ENCODE measurements at regions not wholly inside any gene's neighbourhood (a gene's known extent, or its start where the extent isn't known, plus 50 kb on each side); places are given as distances from the start of the nearest gene placed in this dataset.
"Not testable (repeated sequence)": the region's sequence is repeated elsewhere in the genome, so short reads cannot be mapped to it uniquely, and the experiment has no call there.

GRCh38 chr6:141815039-141815438 is 317.7 kb upstream of the GJE1 start:
- intact Hi-C loops (cut with DNase I): not testable (repeated sequence)

GRCh38 chr6:141809901-141810300 is 322.8 kb upstream of the GJE1 start:
- intact Hi-C loops (cut with DNase I): no loop called here
- DNase-seq (ENCODE audit: low spot score): no peak

More at GRCh38 chr6:141815039-141815438, 317.7 kb upstream of the GJE1 start:
- not testable (repeated sequence) for DNase-seq (ENCODE audit: low spot score)

- intact Hi-C loops (cut with DNase I): no loop called here
- DNase-seq (ENCODE audit: low spot score): no peak
Measured at GRCh38 chr6:141808662-141809061, 324.1 kb upstream of the GJE1 start.

- DNase-seq (ENCODE audit: low spot score); intact Hi-C loops (cut with DNase I): not testable (repeated sequence)
Measured at GRCh38 chr6:141800973-141801372, 331.8 kb upstream of the GJE1 start.

- intact Hi-C loops (cut with DNase I): no loop called here
- DNase-seq (ENCODE audit: low spot score): no peak
Measured at GRCh38 chr6:141790921-141791320, 341.8 kb upstream of the GJE1 start.

GRCh38 chr6:141788096-141788495 is 344.6 kb upstream of the GJE1 start:
- no peak for DNase-seq (ENCODE audit: low spot score)
- intact Hi-C loops (cut with DNase I): no loop called here

GRCh38 chr6:141783585-141783984 is 349.1 kb upstream of the GJE1 start:
- intact Hi-C loops (cut with DNase I): no loop called here

GRCh38 chr6:141780296-141780695 is 352.4 kb upstream of the GJE1 start:
- no peak for DNase-seq (ENCODE audit: low spot score)
- intact Hi-C loops (cut with DNase I): no loop called here

More at GRCh38 chr6:141783585-141783984, 349.1 kb upstream of the GJE1 start:
- no peak for DNase-seq (ENCODE audit: low spot score)

- intact Hi-C loops (cut with DNase I): no loop called here
- DNase-seq (ENCODE audit: low spot score): no peak
Measured at GRCh38 chr6:141764388-141764787, 368.3 kb upstream of the GJE1 start.

- intact Hi-C loops (cut with DNase I): no loop called here
- no peak for DNase-seq (ENCODE audit: low spot score)
Measured at GRCh38 chr6:141758430-141758829, 374.3 kb upstream of the GJE1 start.

- DNase-seq (ENCODE audit: low spot score): no peak
- intact Hi-C loops (cut with DNase I): no loop called here
Measured at GRCh38 chr6:141753180-141753579, 379.5 kb upstream of the GJE1 start.

GRCh38 chr6:141752677-141753076 is 380.0 kb upstream of the GJE1 start:
- intact Hi-C loops (cut with DNase I): no loop called here
- DNase-seq (ENCODE audit: low spot score): no peak

- intact Hi-C loops (cut with DNase I); DNase-seq (ENCODE audit: low spot score): not testable (repeated sequence)
Measured at GRCh38 chr6:141746324-141746723, 386.4 kb upstream of the GJE1 start.

- no peak for DNase-seq (ENCODE audit: low spot score)
- intact Hi-C loops (cut with DNase I): no loop called here
Measured at GRCh38 chr6:141744971-141745370, 387.8 kb upstream of the GJE1 start.

- no peak for DNase-seq (ENCODE audit: low spot score)
- intact Hi-C loops (cut with DNase I): no loop called here
Measured at GRCh38 chr6:141744194-141744925, 388.4 kb upstream of the GJE1 start.

GRCh38 chr6:141736104-141736503 is 396.6 kb upstream of the GJE1 start:
- intact Hi-C loops (cut with DNase I): no loop called here
- DNase-seq (ENCODE audit: low spot score): no peak

GRCh38 chr6:141735126-141735525 is 397.6 kb upstream of the GJE1 start:
- DNase-seq (ENCODE audit: low spot score): no peak
- intact Hi-C loops (cut with DNase I): no loop called here

GRCh38 chr6:141734071-141734840 is 398.5 kb upstream of the GJE1 start:
- no peak for DNase-seq (ENCODE audit: low spot score)
- intact Hi-C loops (cut with DNase I): no loop called here

GRCh38 chr6:141729146-141729545 is 403.6 kb upstream of the GJE1 start:
- intact Hi-C loops (cut with DNase I): no loop called here
- no peak for DNase-seq (ENCODE audit: low spot score)

- intact Hi-C loops (cut with DNase I): no loop called here
Measured at GRCh38 chr6:141728330-141728729, 404.4 kb upstream of the GJE1 start.

GRCh38 chr6:141726248-141726647 is 406.5 kb upstream of the GJE1 start:
- intact Hi-C loops (cut with DNase I): no loop called here
- no peak for DNase-seq (ENCODE audit: low spot score)

More at GRCh38 chr6:141728330-141728729, 404.4 kb upstream of the GJE1 start:
- no peak for DNase-seq (ENCODE audit: low spot score)
